WTC11 (cell line): ENCODE measurements at regions not wholly inside any gene's neighbourhood (a gene's known extent, or its start where the extent isn't known, plus 50 kb on each side); places are given as distances from the start of the nearest gene placed in this dataset.

ENCODE experiments used
- ATAC-seq: fragments of 200-7000 bp; cut with Tn5 transposase; 2 replicates; pipeline ENCODE4 v1.10.0; 2021; ENCODE audit warnings: mild to moderate bottlenecking, moderate library complexity
- CTCF ChIA-PET: fragments of 300-600 bp; sonication (Branson Sonifier 250); formaldehyde crosslinking; loops from one replicate; lab custom pipeline; 2021; ENCODE audit warnings: antibody characterized with exemption; lab: Charles Lee
- POLR2A ChIA-PET: fragments of 350-600 bp; sonication (Branson Sonifier 250); formaldehyde crosslinking; loops from one replicate; lab custom pipeline; 2021; ENCODE audit warnings: antibody characterized with exemption; lab: Charles Lee
- DNase-seq: peaks from one replicate; pipeline ENCODE4 v3.0.0; 2021; ENCODE audit warnings: low spot score
- H3K27ac Mint-ChIP-seq: 2 replicates; pipeline ENCODE4 v1.8.0; 2021; ENCODE audit warnings: mixed read lengths
- H3K27me3 Mint-ChIP-seq: 2 replicates; pipeline ENCODE4 v1.8.0; 2021; ENCODE audit warnings: low read depth, mild to moderate bottlenecking, moderate library complexity, mixed read lengths
- H3K36me3 Mint-ChIP-seq: 2 replicates; pipeline ENCODE4 v1.8.0; 2021; ENCODE audit warnings: mixed read lengths
- H3K4me1 Mint-ChIP-seq: 2 replicates; pipeline ENCODE4 v1.8.0; 2022; ENCODE audit warnings: mixed read lengths
- H3K4me3 Mint-ChIP-seq: 2 replicates; pipeline ENCODE4 v1.8.0; 2021; ENCODE audit warnings: mild to moderate bottlenecking, moderate library complexity, mixed read lengths
- H3K9me3 Mint-ChIP-seq: 2 replicates; pipeline ENCODE4 v1.8.0; 2021; ENCODE audit warnings: mixed read lengths
- E2F1 ChIP-seq: sonication (generic); formaldehyde crosslinking; IDR thresholded peaks from 2 replicates; pipeline ENCODE4 v1.8.0; 2022; ENCODE audit warnings: mild to moderate bottlenecking, missing genetic modification reagents
- E2F4 ChIP-seq: sonication (generic); formaldehyde crosslinking; IDR thresholded peaks from 2 replicates; pipeline ENCODE4 v1.8.1; 2022; ENCODE audit warnings: low read depth, mild to moderate bottlenecking, moderate library complexity, missing genetic modification reagents, borderline replicate concordance
- ETV6 ChIP-seq: sonication (generic); formaldehyde crosslinking; IDR thresholded peaks from 2 replicates; pipeline ENCODE4 v1.8.1; 2022; ENCODE audit warnings: mild to moderate bottlenecking, missing genetic modification reagents
- IRF1 ChIP-seq: sonication (generic); formaldehyde crosslinking; IDR thresholded peaks from 2 replicates; pipeline ENCODE4 v1.8.0; 2023; ENCODE audit warnings: missing genetic modification reagents
- PRRX2 ChIP-seq: fragments of 250-450 bp; sonication (Bioruptor Pico); IDR thresholded peaks from 2 replicates; pipeline ENCODE4 v1.8.0; 2021; ENCODE audit warnings: mild to moderate bottlenecking
- TEAD1 ChIP-seq: sonication (generic); formaldehyde crosslinking; IDR thresholded peaks from 2 replicates; pipeline ENCODE4 v1.8.0; 2022; ENCODE audit warnings: mild to moderate bottlenecking, missing genetic modification reagents
- ZNF138 ChIP-seq: sonication (generic); formaldehyde crosslinking; conservative IDR thresholded peaks from 2 replicates; pipeline ENCODE4 v1.8.1; 2022; ENCODE audit warnings: mild to moderate bottlenecking, moderate library complexity, missing genetic modification reagents
- ZNF281 ChIP-seq: sonication (generic); formaldehyde crosslinking; IDR thresholded peaks from 2 replicates; pipeline ENCODE4 v1.8.0; 2023; ENCODE audit warnings: mild to moderate bottlenecking, missing genetic modification reagents
- ZNF512 ChIP-seq: sonication (generic); formaldehyde crosslinking; IDR thresholded peaks from 2 replicates; pipeline ENCODE4 v1.8.1; 2022; ENCODE audit warnings: missing genetic modification reagents, borderline replicate concordance

- TF ChIP-seq ZNF512, result no peak
- no peak for TF ChIP-seq IRF1 (CRISPR knock-in tag)
- TF ChIP-seq ZNF138, result no peak
Observed at GRCh38 chr13:103640606-103641005, 574.4 kb upstream of the SLC10A2 start (continued).

- no peaks in the 10 kb centered on the region for H3K36me3 Mint-ChIP-seq
- no peaks in the 10 kb centered on the region for H3K27me3 Mint-ChIP-seq
- no peak overlapping the region for H3K27ac Mint-ChIP-seq
- TF ChIP-seq PRRX2 (CRISPR knock-in tag) (no peak), TEAD1 (no peak), ETV6 (no peak)
- TF ChIP-seq, all 79 proteins: peak for 0
- Mint-ChIP-seq H3K9me3 (peaks cover 9% of the 10 kb centered on the region), H3K4me3 (no peak overlapping the region), H3K4me1 (peaks cover under 1% of the 10 kb centered on the region)
- DNase-seq (no peak), ATAC-seq (no peak)
- ChIA-PET POLR2A (no interaction called here), CTCF (no interaction called here)
Observed at GRCh38 chr13:103639326-103639725, 573.1 kb upstream of the SLC10A2 start.

- no peak for ATAC-seq
- peaks cover 5% of the 10 kb centered on the region for H3K4me1 Mint-ChIP-seq
- CTCF ChIA-PET, result no interaction called here
Observed at GRCh38 chr13:103638706-103639105, 572.5 kb upstream of the SLC10A2 start.

More at GRCh38 chr13:103638706-103639105, 572.5 kb upstream of the SLC10A2 start:
- TF ChIP-seq ZNF281 (CRISPR knock-in tag) (no peak), E2F4 (CRISPR knock-in tag) (no peak), E2F1 (no peak)
- Mint-ChIP-seq H3K4me3 (no peak overlapping the region), H3K9me3 (peaks cover 9% of the 10 kb centered on the region), H3K27ac (no peak overlapping the region), H3K27me3 (no peaks in the 10 kb centered on the region), H3K36me3 (no peaks in the 10 kb centered on the region)
- POLR2A ChIA-PET, result no interaction called here
- DNase-seq, result no peak
